HG02884 (cell line): ENCODE measurements at regions not wholly inside any gene's neighbourhood (a gene's known extent, or its start where the extent isn't known, plus 50 kb on each side); places are given as distances from the start of the nearest gene placed in this dataset.

ENCODE experiments used
- ATAC-seq: cut with Tn5 transposase; IDR thresholded peaks from one replicate; pipeline ENCODE4 v1.9.1; 2021; ENCODE audit warnings: mild to moderate bottlenecking, moderate library complexity; ENCODE audit not compliant: unreplicated experiment

DNA sequence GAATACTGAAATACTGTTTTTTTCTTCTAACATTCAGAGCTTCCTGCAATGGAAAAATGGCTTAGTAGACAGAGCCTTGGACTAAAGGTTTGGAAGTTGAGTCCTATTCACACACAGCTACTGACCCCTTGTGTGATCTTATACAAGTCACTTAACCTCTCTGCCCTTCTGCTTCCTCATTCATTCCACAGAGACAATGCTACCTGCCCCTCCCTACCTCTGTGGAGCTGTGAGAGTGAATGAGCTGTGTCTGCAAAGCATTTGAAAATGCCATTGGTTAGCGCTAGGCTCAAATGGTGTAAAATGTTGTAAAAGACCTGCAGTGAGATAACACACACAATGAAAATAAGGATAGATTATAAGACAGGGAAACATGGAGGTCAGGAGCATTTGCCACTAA is 214.4 kb downstream of the BARHL2 start:
- no peak for ATAC-seq

- no peak for ATAC-seq
Observed at GRCh38 chr1:90502194-90502593, 214.9 kb downstream of the BARHL2 start.

DNA sequence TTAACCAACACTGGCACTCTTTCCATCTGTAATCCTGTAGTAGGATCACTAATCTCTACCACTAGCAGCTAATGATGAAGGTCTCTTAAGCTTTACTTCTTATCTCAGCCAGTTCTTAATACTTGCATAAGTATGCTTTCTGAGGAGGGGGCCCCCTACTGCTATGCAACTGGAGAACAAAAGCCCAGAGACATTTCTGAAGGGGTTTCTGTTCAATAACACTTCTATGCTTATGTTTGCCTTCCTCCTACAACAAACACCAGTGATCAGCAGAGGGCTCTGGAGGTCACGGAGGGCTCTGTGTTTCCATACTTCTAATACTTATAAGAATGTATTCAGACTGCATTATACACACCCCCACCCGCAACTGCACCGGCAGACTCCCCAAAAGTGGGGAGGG is 215.8 kb downstream of the BARHL2 start:
- ATAC-seq = no peak

DNA sequence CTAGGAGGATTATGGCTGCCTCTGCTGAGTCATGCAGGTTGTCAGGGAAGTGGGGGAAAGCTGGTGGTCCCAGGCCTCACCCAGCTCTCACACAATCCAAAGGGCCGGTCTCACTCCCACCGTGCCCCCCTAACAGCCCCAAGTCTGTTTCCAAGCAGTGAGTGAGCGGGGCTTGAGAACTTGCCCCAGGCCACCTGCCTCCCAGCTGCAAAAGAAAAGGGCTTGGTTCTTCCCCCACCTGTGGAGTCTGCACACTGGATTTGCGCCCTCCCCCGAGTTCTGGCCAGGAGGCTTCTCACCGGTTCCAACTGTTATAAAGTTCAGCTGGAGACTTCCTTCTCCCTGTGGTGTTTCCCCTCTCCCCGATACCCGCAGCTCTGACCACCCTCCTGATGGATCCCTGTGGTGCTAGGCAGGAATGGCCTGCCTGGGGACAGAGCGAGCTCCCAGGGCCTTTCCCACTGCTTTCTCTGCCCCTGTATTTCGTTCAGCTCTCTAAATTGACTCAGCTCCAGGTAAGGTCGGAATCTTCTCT is 222.3 kb downstream of the BARHL2 start:
- ATAC-seq = no peak

GRCh38 chr1:90488451-90488850 is 228.7 kb downstream of the BARHL2 start:
- no peak for ATAC-seq

GRCh38 chr1:90486996-90487395 is 230.1 kb downstream of the BARHL2 start:
- ATAC-seq = no peak

DNA sequence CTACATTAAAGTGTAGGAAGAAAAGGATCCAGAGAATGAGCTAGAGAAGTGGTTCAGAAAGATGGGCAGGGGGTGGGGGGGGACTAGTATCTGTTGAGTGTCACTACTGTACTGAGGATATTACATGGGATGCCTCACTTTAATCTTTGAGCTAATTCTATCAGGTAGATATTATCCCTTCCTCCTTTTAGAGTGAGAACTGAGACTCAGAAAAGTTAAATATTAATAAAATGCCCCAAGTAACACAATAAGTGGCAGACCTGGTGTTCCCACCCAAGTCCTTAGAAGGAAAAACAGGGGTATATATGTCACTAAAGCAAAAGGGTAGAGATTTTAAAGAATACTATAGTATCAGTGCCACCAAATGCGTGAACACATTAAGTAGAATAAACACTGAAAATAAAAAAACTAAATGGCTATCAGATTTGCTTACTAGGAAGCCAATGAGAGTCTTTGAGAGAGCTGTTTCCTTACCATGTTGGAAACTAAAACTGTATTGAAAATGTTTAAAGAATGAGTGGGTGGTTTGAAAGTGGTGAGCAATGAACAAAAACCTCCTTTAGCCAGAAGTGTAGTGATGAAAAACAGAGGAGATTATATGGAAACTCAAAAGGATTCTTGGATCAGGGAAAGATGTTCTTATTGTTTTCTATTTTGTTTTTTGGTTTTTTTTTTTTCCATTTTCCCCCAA is 230.8 kb downstream of the BARHL2 start:
- no peak for ATAC-seq

DNA sequence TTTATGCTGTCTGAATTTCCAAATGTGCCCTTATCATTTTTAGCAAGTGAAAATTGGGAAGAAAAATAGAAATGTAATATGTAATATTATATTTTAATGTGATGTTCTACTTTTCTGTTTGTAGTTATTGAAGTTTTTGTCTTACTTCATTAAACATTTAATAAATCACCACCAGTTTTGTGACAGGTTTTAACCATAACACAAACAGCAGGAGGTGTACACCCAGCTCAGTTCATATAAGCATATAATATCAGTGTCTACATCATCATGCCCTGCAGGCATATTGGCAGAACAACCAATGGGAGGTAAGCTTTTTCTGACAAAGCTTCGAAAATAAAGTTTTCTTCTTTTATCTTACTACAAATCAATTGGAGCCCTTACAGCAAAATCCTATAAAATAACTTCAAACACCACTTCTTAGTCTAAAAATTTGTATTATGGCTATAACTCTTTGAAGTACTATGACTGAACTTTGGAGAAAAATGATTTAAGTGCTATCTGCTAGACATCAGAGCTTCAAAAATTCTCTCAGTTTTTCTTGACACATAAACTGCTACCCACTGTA is 236.7 kb downstream of the BARHL2 start:
- no peak for ATAC-seq

- no peak for ATAC-seq
Observed at GRCh38 chr1:90476994-90477393, 240.1 kb downstream of the BARHL2 start.

DNA sequence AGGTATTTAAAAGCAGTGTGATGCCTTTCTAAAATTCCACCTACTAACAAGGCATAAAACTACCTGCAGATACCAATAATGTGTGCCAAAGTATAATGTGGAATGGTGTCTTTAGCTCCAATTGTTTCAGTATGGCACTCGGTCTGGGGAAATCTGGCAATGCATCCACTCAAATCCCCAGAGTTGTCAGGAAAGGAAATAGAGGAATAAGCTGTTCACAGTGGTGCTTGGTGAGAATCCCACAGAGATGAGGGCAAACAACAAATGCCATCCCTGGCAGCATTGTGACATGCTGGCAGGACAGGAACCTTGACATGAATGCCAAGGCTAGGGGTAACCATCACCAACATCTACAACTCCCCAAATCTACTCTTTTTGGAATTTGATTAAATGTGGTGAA is 240.7 kb downstream of the BARHL2 start:
- no peak for ATAC-seq

DNA sequence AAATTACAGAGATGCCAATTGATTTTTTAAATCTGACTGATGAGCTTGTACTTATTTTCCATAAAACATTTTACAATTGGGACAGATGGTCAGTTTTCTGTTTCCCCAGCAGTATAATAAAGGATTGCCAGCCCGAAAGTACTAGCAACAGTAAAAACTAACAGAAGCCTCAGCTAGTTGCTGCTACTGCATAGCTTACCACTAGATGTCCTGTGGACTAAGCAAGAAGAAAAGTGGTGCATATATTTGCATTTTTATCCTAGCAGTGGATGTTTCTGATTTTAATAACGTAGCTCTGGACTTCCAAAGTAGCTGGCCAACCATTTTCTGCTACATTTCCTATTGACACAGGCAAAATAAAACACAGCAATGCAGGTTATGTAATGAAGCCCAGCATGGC is 241.5 kb downstream of the BARHL2 start:
- ATAC-seq = no peak

- ATAC-seq = no peak
Observed at GRCh38 chr1:90474731-90475130, 242.4 kb downstream of the BARHL2 start.

DNA sequence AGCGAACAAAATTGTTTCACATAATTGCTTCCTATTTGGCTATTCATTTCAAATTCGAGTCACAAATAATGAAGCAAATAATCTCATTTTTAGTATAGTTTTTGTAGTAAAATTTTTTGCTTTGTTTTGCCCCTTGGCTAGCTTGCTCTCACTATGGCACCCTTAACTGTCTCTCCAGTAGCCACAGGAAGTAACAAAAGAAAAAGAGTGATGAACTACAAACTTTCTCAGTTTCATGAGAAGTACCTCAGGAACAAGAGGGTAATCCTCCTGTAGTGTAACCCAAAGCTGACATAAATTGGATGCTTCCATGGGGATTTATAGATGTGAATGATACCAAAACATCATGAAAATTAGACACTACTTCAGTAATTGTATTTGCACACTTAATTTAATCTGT is 242.9 kb downstream of the BARHL2 start:
- ATAC-seq = no peak

- no peak for ATAC-seq
Observed at GRCh38 chr1:90472775-90473174, 244.3 kb downstream of the BARHL2 start.

DNA sequence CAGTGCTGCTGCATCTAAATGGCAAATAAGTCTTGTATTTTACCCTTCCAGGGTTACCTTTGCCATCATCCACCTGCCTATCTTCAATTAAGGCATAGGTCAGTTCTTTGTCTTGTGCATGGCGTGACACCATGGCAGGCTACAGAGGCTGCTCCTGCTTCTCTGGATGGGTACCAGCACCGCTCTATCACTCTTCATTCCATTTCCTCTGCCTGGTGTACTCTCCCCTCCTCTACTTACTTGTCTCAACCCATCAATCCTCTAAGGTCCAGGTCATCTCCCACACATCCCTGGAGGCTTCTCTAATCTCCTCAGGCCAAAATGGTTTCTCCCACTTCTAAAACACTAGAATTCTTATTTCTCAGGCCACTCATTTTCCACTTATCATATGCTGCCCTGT is 257.5 kb downstream of the BARHL2 start:
- no peak for ATAC-seq

DNA sequence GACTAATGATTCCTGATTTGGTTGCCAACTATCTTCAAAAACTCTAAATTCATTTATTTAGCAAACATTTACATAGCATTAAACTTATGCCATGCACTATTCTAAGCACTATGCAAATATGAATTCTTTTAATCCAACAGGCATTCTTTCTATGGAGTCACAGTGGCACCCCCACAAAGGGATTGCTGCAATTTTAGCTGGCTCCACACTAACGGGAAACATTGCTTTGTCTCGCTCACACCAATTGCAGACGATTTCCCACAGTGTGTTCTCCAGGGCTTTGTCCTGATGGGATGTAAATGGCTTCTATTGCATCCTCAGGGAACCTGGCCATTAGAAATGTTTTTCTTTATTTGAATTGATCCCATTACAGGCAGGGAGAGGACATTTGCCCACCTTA is 259.1 kb downstream of the BARHL2 start:
- no peak for ATAC-seq

DNA sequence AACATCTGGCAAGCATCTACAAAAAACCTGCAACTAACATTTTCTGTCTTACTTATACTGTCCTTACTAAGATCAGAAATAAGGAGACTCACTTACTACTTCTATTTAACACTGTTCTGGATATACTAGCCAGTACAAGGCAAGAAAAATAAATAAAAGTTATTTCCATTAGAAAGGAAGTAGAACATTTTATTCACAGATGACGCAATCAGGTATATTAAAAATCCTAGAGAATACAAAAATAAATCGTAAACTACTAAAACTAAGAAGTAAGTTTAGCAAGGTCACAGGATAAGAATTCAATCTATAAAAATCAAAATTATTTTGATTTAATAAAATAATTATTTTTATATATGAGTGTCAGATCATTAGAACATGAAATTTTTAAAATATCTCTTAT is 264.6 kb downstream of the BARHL2 start:
- ATAC-seq = no peak

DNA sequence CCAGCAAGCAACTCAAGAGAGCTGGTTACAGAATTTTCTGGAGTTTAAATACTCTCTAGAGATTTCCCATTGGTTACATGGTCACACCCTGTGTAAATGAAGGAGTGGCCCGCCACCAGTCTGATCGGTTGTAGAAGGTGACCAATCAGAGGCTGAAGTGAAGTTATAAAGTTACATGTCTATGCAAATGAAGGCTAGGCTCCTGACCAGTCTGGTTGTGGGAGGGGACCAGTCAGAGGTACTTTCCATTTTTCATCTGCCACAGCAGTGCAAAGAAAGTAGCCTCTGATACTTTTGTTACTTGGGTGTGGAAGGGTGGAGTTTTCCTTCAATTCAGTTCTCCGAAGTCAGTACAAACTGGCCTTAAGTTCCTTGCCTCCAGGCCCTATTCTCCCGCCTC is 273.7 kb downstream of the BARHL2 start:
- ATAC-seq = no peak

DNA sequence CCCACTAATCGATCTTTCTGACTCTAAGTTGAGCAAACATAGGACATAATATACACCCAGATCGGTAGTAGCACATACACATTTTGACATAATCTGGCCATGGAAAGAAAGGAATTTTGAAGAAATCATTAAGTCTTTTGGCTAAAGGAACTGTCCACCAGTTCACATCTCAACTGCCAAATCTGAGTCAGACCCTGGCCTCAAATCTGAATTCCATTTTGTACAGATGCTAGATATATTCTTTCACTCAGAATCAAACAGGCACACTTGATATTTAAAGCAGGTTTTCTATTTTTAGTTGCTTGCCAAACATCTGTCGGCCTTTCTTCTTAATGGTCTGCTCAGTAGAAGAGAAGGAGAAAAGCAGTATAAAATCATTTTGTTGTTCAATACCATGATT is 281.8 kb downstream of the BARHL2 start:
- no peak for ATAC-seq

GRCh38 chr1:90434460-90434859 is 282.6 kb downstream of the BARHL2 start:
- ATAC-seq = no peak

- no peak for ATAC-seq
Observed at GRCh38 chr1:90417126-90417525, 300.0 kb downstream of the BARHL2 start.

DNA sequence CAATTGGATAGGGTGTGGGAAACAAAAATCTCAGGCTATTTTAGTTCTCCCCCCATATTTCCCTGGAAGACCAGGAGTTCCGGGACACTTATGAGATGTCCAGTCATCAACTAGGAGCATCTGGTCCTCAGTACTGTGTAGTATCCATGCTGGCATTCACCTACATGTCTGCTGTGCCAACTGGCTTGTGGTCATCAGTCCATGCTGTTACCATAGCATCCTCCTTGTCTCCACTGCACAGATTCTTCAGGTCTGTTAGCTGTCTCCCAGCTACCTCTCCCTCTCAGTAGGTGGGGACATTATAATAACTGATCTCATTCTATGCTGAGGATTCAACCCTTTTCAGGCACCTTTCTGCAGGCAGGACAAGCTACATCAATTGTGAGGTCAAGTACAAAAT is 302.9 kb downstream of the BARHL2 start:
- ATAC-seq = no peak

DNA sequence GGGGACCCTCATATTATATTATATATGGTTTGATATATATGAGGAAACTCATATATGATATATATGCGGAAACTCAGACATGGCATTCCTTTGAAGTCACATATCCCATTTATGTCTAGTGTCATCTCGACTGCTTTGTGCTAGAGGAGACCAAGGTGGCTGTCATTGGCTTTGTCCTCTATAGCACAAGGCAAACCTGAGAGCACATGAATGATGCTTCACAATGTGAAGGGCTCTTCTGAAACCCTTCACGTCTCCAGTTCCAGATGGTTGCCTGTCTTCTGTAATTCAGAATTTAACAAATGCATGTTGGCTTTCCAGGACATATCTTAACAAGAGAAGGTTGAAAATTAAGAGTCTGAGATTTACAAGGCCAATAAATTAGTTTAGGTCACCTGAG is 303.6 kb downstream of the BARHL2 start:
- ATAC-seq = no peak
